ENCODE measurements at regions not wholly inside any gene's neighbourhood (a gene's known extent, or its start where the extent isn't known, plus 50 kb on each side); places are given as distances from the start of the nearest gene placed in this dataset.

- TF ChIP-seq CHD2 (IDR thresholded peaks at IDR 0.05; ENCODE audit: low read length, partially characterized antibody) (no peak), PHF8 (IDR thresholded peaks at IDR 0.05; ENCODE audit: borderline replicate concordance, low read depth) (no peak)
Observed at GRCh38 chr4:100306018-100306417, 115.8 kb upstream of the DDIT4L start.

All from A549 (cell line).